ENCODE measurements at regions not wholly inside any gene's neighbourhood (a gene's known extent, or its start where the extent isn't known, plus 50 kb on each side); places are given as distances from the start of the nearest gene placed in this dataset.

DNA sequence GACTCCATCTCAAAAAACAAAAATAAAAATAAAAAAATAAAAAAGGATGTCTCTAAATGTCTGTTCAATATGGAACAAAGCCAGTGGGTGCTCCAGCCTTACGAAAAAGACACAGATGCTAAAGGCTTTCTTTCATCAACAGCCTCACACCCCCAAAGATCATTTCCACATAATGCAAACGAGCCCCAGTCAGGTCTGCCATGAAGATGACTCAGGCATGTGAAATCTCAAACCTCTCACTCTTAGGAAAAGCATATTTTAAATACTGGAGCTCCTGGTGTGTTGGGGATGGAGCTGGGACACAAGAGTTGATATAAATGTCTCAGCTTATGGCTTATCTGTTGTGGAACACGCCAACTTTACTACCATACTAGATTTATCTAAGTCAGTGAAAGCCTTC is 49.9 kb upstream of the PLXNC1 start:
- DNase-seq: no peak
- Histone ChIP-seq H3T11ph (ENCODE audit: low read length) (no peak overlapping the region), H4K20me1 (ENCODE audit: control insufficient read depth, insufficient read depth, insufficient read length) (no peaks in the 10 kb centered on the region), H2BK15ac (ENCODE audit: low read depth, low read length) (no peak overlapping the region), H2AK5ac (ENCODE audit: insufficient read length, low read length) (no peak overlapping the region), H3K56ac (ENCODE audit: insufficient read length, low read depth, low read length) (no peak overlapping the region), H2BK12ac (ENCODE audit: insufficient read length, low read depth, low read length) (no peak overlapping the region), H3K23me2 (ENCODE audit: insufficient read length, low read depth, low read length, poor library complexity, severe bottlenecking) (peaks cover 8% of the 10 kb centered on the region), H3K9ac (ENCODE audit: extremely low read depth, insufficient read length, low read length) (no peak overlapping the region), H3K79me1 (ENCODE audit: insufficient read depth, low read depth, low read length, poor library complexity, severe bottlenecking) (no peaks in the 10 kb centered on the region), H4K5ac (ENCODE audit: insufficient read length, low read depth, low read length) (no peak overlapping the region), H3K18ac (ENCODE audit: insufficient read length, low read depth, low read length) (no peak overlapping the region), H2BK20ac (ENCODE audit: low read depth, low read length, poor library complexity, severe bottlenecking) (no peak overlapping the region), H3K4ac (ENCODE audit: low read depth, low read length) (no peak overlapping the region), H3K4me2 (ENCODE audit: insufficient read depth, insufficient read length, low read length) (no peak overlapping the region), H3K23ac (ENCODE audit: insufficient read length, low read depth, low read length) (no peak overlapping the region), H2BK5ac (ENCODE audit: insufficient read length, low read length) (no peak overlapping the region), H3K14ac (ENCODE audit: insufficient read depth, low read length) (no peak overlapping the region), H3K4me1 (ENCODE audit: insufficient read depth, low read length) (0 out of 2 replicates have a peak, but pooled peaks cover 2% of the 10 kb centered on the region), H4K8ac (replicated peaks; ENCODE audit: insufficient read length, low read depth, low read length) (no peak overlapping the region), H3K79me2 (ENCODE audit: insufficient read depth, low read length) (no peaks in the 10 kb centered on the region), H3K27ac (ENCODE audit: insufficient read length, low read depth, low read length) (no peak overlapping the region), H3K27me3 (ENCODE audit: insufficient read depth, low read length) (peaks cover 2% of the 10 kb centered on the region; the same call in 1 of the 2 replicates), H2BK120ac (ENCODE audit: low read depth, low read length, poor library complexity, severe bottlenecking) (no peak overlapping the region), H2AFZ (ENCODE audit: low read length) (no peak overlapping the region), H4K91ac (ENCODE audit: insufficient read length, low read depth, low read length) (no peak overlapping the region), H3K9me3 (ENCODE audit: control insufficient read depth, low read depth, low read length) (no peaks in the 10 kb centered on the region)
- Mint-ChIP-seq H3K4me1 (peaks cover 10 to 22% of the 10 kb centered on the region in 2 experiments), H3K27me3 (ENCODE audit: low read depth) (peaks cover 34% of the 10 kb centered on the region), H3K27ac (no peak overlapping the region), H3K4me3 (no peak overlapping the region), H3K9me3 (no peaks in the 10 kb centered on the region; a peak in 2 of 5 replicates), H3K36me3 (ENCODE audit: insufficient read depth in 1 of 3, low read depth in 3 of 3) (no peaks in the 10 kb centered on the region)
- TF ChIP-seq, protein P1, sequence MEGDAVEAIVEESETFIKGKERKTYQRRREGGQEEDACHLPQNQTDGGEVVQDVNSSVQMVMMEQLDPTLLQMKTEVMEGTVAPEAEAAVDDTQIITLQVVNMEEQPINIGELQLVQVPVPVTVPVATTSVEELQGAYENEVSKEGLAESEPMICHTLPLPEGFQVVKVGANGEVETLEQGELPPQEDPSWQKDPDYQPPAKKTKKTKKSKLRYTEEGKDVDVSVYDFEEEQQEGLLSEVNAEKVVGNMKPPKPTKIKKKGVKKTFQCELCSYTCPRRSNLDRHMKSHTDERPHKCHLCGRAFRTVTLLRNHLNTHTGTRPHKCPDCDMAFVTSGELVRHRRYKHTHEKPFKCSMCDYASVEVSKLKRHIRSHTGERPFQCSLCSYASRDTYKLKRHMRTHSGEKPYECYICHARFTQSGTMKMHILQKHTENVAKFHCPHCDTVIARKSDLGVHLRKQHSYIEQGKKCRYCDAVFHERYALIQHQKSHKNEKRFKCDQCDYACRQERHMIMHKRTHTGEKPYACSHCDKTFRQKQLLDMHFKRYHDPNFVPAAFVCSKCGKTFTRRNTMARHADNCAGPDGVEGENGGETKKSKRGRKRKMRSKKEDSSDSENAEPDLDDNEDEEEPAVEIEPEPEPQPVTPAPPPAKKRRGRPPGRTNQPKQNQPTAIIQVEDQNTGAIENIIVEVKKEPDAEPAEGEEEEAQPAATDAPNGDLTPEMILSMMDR (conservative IDR thresholded peaks at IDR 0.05): no peak
- WGBS (ENCODE audit: extremely low coverage, insufficient read length, low lambda C conversion rate): no CpG with 5 or more reads among the region's 3 CpGs

All from H9 (cell line).